Body of pancreas (tissue), 4 donors: ENCODE measurements at regions not wholly inside any gene's neighbourhood (a gene's known extent, or its start where the extent isn't known, plus 50 kb on each side); places are given as distances from the start of the nearest gene placed in this dataset.
"Not testable (repeated sequence)": the region's sequence is repeated elsewhere in the genome, so short reads cannot be mapped to it uniquely, and the experiment has no call there.

Experiments
- ATAC-seq: fragments of 150-250 bp; one replicate; pipeline ENCODE4 v1.9.1; 2016
- DNase-seq, 4 donors: peaks; one replicate each; pipeline ENCODE4 v3.0.0-alpha.2; 2019
- H3K27ac ChIP-seq, 4 donors: fragments of 200-600 bp; sonication (generic); 1 replicate in 3 of 4; 2 replicates in 1 of 4; pipeline versions ENCODE4 v1.5.1 to v1.6.1; 2016 to 2019; ENCODE audit warnings: mild to moderate bottlenecking in 1 of 4, mixed read lengths in 1 of 4, moderate library complexity in 1 of 4
- H3K27me3 ChIP-seq, 2 donors: fragments of 200-600 bp; sonication (generic); one replicate each; pipeline ENCODE4 v1.6.0; 2016; ENCODE audit warnings: mild to moderate bottlenecking in 1 of 2
- H3K36me3 ChIP-seq, 2 donors: fragments of 200-600 bp; sonication (generic); replicated peaks in 1 of 2; 2 replicates each; pipeline ENCODE4 v1.5.1; 2016; ENCODE audit warnings: low read depth in 2 of 2; ENCODE audit not compliant: insufficient read depth in 1 of 2
- H3K4me1 ChIP-seq: fragments of 200-600 bp; sonication (generic); one replicate; pipeline ENCODE4 v1.6.0; 2016
- H3K4me3 ChIP-seq, 2 donors: fragments of 200-600 bp; sonication (generic); 1 replicate in 1 of 2; 2 replicates in 1 of 2; pipeline ENCODE4 v1.5.1; 2016 to 2019
- H3K9me3 ChIP-seq, 3 donors: fragments of 200-600 bp; sonication (generic); 1 replicate in 2 of 3; 2 replicates in 1 of 3; pipeline ENCODE4 v1.5.1; 2016
- CTCF ChIP-seq, 7 experiments: fragments of 450-650 bp in 4 of 7; fragments of 200-600 bp in 3 of 7; sonication (generic) in 3 of 7; IDR thresholded peaks; one replicate each; pipeline ENCODE4 v1.5.1; 2016 to 2019; ENCODE audit warnings: antibody characterized with exemption in 7 of 7
- POLR2A ChIP-seq, 3 donors: fragments of 450-650 bp; IDR thresholded peaks; one replicate each; pipeline ENCODE4 v1.6.1; 2016; ENCODE audit warnings: antibody characterized with exemption in 3 of 3, mild to moderate bottlenecking in 2 of 3
- WGBS, 2 donors: methylation state at CpG; one replicate each; pipeline ENCODE4 v1.1.5; 2017; 5-methylcytosine and 5-hydroxymethylcytosine counted together
- intact Hi-C: fragments of 100-400 bp; cut with DNase I; formaldehyde crosslinking; loops from one replicate; pipeline ENCODE4 v1.15.1; 2023

- TF ChIP-seq CTCF (IDR thresholded peaks at IDR 0.05) = no peak
- TF ChIP-seq POLR2A (IDR thresholded peaks at IDR 0.05) = no peak
- 79 to 97% methylated on average over 1 of the region's 1 CpG for WGBS, 2 donors
- ATAC-seq = no peak
Observed at GRCh38 chr6:115190534-115190933, 847.7 kb upstream of the HS3ST5 start.

GRCh38 chr6:115175456-115175855 is 832.6 kb upstream of the HS3ST5 start:
- intact Hi-C loops, H3K4me1 ChIP-seq, H3K4me3 ChIP-seq, H3K36me3 ChIP-seq, H3K9me3 ChIP-seq, H3K27ac ChIP-seq, H3K27me3 ChIP-seq, ATAC-seq, DNase-seq: not testable (repeated sequence)
- 85 to 90% methylated on average over 18 of the region's 18 CpGs for WGBS, 2 donors

More at GRCh38 chr6:115190534-115190933, 847.7 kb upstream of the HS3ST5 start:
- Histone ChIP-seq H3K4me3 (no peak overlapping the region), H3K36me3 (no peaks in the 10 kb centered on the region), H3K4me1 (no peaks in the 10 kb centered on the region), H3K27me3 (no peaks in the 10 kb centered on the region), H3K9me3 (no peaks in the 10 kb centered on the region), H3K27ac (no peak overlapping the region)
- DNase-seq = no peak
- intact Hi-C loops = no loop called here

- H3K36me3 ChIP-seq, H3K27me3 ChIP-seq, H3K4me3 ChIP-seq, H3K9me3 ChIP-seq, ATAC-seq, DNase-seq, intact Hi-C loops, H3K27ac ChIP-seq, H3K4me1 ChIP-seq: not testable (repeated sequence)
- WGBS, 2 donors = 66 to 69% methylated on average over 4 to 5 of the region's 5 CpGs
Observed at GRCh38 chr6:115165912-115166311, 823.1 kb upstream of the HS3ST5 start.

- DNase-seq (no peak), ATAC-seq (no peak)
- TF ChIP-seq CTCF (IDR thresholded peaks at IDR 0.05) = no peak
- TF ChIP-seq POLR2A (IDR thresholded peaks at IDR 0.05) = no peak
- no peaks in the 10 kb centered on the region for H3K9me3 ChIP-seq
- H3K27ac ChIP-seq = no peak overlapping the region
- no peaks in the 10 kb centered on the region for H3K27me3 ChIP-seq
- H3K36me3 ChIP-seq = no peaks in the 10 kb centered on the region
- no peak overlapping the region for H3K4me3 ChIP-seq
- H3K4me1 ChIP-seq = no peaks in the 10 kb centered on the region
- intact Hi-C loops = no loop called here
Observed at GRCh38 chr6:115159733-115160132, 816.9 kb upstream of the HS3ST5 start.

GRCh38 chr6:115137910-115138309 is 795.1 kb upstream of the HS3ST5 start:
- H3K9me3 ChIP-seq = no peaks in the 10 kb centered on the region
- TF ChIP-seq POLR2A (IDR thresholded peaks at IDR 0.05) = no peak
- TF ChIP-seq CTCF (IDR thresholded peaks at IDR 0.05) = no peak
- H3K4me1 ChIP-seq = no peaks in the 10 kb centered on the region
- ATAC-seq (no peak), DNase-seq (no peak)
- intact Hi-C loops = no loop called here
- no peak overlapping the region for H3K27ac ChIP-seq
- H3K27me3 ChIP-seq = no peaks in the 10 kb centered on the region
- H3K36me3 ChIP-seq = no peaks in the 10 kb centered on the region
- no peak overlapping the region for H3K4me3 ChIP-seq
- WGBS, 2 donors = 50 to 64% methylated on average over 2 of the region's 2 CpGs

GRCh38 chr6:115133790-115134189 is 791.0 kb upstream of the HS3ST5 start:
- Histone ChIP-seq H3K4me1 (no peaks in the 10 kb centered on the region), H3K9me3 (no peaks in the 10 kb centered on the region), H3K36me3 (no peaks in the 10 kb centered on the region), H3K4me3 (no peak overlapping the region), H3K27me3 (no peaks in the 10 kb centered on the region), H3K27ac (no peak overlapping the region)
- 95% methylated on average over 2 of the region's 2 CpGs for WGBS, 2 donors
- intact Hi-C loops = no loop called here
- DNase-seq = no peak
- ATAC-seq = no peak
- no peak for TF ChIP-seq CTCF (IDR thresholded peaks at IDR 0.05)
- no peak for TF ChIP-seq POLR2A (IDR thresholded peaks at IDR 0.05)
